GM12874 (cell line): ENCODE measurements at regions not wholly inside any gene's neighbourhood (a gene's known extent, or its start where the extent isn't known, plus 50 kb on each side); places are given as distances from the start of the nearest gene placed in this dataset.

Source experiments
- TF ChIP-seq, protein P1 (sequence below): IDR thresholded peaks from 2 replicates; pipeline ENCODE4 v1.5.1; 2011; ENCODE audit warnings: low read depth, mild to moderate bottlenecking, control low read depth, low read length, moderate library complexity; ENCODE audit not compliant: insufficient read depth

GRCh38 chr14:53610947-53611346, 345.7 kb downstream of the BMP4 start:
- TF ChIP-seq, protein P1, sequence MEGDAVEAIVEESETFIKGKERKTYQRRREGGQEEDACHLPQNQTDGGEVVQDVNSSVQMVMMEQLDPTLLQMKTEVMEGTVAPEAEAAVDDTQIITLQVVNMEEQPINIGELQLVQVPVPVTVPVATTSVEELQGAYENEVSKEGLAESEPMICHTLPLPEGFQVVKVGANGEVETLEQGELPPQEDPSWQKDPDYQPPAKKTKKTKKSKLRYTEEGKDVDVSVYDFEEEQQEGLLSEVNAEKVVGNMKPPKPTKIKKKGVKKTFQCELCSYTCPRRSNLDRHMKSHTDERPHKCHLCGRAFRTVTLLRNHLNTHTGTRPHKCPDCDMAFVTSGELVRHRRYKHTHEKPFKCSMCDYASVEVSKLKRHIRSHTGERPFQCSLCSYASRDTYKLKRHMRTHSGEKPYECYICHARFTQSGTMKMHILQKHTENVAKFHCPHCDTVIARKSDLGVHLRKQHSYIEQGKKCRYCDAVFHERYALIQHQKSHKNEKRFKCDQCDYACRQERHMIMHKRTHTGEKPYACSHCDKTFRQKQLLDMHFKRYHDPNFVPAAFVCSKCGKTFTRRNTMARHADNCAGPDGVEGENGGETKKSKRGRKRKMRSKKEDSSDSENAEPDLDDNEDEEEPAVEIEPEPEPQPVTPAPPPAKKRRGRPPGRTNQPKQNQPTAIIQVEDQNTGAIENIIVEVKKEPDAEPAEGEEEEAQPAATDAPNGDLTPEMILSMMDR = no peak

DNA sequence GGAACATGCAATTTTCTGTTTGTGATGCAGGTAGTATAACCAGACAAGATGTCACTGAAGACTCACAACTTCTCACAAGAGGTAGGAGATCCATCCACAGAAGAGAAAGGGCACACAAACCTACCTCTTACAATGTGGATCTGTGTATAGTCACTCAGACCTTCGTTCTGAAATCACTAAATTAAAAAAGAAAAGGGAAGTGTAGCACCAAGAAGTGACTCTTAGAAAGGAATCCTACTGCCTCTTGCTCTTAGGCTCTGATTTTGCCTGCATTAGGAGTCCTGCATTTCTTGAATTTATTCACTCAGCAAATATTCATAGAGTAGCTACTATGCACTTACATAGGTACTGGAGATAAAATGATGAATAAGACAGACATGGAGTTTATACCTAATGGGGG, 347.6 kb downstream of the BMP4 start:
- TF ChIP-seq, protein P1 = no peak

DNA sequence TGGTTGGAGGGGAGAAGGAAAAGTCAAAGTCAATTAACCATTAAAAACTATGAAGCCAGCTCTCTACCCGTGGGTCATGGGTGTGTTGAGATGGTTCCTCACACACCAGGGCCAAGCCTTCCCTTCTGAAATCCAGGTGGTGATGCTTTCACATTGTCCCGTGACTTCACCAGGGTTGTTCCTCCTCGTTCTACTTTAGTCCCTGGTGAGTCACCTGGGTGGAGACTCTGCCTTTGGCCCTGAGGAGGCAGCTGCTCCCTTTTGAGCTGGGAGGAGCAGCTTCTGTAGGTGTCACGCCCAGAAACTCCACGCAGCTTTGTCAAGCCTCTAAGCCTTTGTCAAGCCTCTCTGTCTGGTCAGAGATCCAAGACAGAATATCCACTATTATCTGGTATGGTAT, 348.3 kb downstream of the BMP4 start:
- TF ChIP-seq, protein P1 = no peak

- TF ChIP-seq, protein P1 = no peak
Measured at GRCh38 chr14:53606203-53606602, 350.4 kb downstream of the BMP4 start.

GRCh38 chr14:53605562-53605961, 351.1 kb downstream of the BMP4 start:
- TF ChIP-seq, protein P1 = no peak

DNA sequence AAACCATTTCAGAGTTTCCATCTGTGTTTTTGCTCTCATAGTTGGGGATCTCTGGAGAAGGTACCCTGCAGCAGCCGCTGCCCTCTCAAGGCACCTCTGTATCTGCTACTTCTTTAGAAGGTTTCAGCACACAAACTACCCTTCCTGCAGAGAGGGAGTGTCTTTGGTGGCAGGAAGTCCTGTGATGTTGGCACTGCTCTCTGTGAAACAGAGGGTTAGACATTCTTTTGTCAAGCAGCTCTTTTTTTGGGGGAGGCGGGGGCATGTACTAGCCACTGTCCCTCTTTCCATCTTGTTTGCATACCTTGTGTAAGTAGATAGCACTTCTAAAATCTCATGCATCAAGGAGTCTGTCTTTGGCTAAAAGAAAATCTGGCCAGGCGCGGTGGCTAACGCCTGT, 352.6 kb downstream of the BMP4 start:
- TF ChIP-seq, protein P1 = no peak

- TF ChIP-seq, protein P1 = no peak
Measured at GRCh38 chr14:53601409-53601808, 355.2 kb downstream of the BMP4 start.
